ENCODE measurements at regions not wholly inside any gene's neighbourhood (a gene's known extent, or its start where the extent isn't known, plus 50 kb on each side); places are given as distances from the start of the nearest gene placed in this dataset.

- TF ChIP-seq CTCF (IDR thresholded peaks at IDR 0.05; ENCODE audit: low read length) = no peak
- no peak for TF ChIP-seq EZH2 (IDR thresholded peaks at IDR 0.05; ENCODE audit: borderline replicate concordance, low read length)
Measured at GRCh38 chrX:110588853-110589252, 206.8 kb downstream of the CHRDL1 start.
